ENCODE measurements at regions not wholly inside any gene's neighbourhood (a gene's known extent, or its start where the extent isn't known, plus 50 kb on each side); places are given as distances from the start of the nearest gene placed in this dataset.

- DNase-seq, result no peak
These were observed 567.6 kb downstream of the KCNJ3 start for GRCh38 chr2:155266109-155266508.

DNA sequence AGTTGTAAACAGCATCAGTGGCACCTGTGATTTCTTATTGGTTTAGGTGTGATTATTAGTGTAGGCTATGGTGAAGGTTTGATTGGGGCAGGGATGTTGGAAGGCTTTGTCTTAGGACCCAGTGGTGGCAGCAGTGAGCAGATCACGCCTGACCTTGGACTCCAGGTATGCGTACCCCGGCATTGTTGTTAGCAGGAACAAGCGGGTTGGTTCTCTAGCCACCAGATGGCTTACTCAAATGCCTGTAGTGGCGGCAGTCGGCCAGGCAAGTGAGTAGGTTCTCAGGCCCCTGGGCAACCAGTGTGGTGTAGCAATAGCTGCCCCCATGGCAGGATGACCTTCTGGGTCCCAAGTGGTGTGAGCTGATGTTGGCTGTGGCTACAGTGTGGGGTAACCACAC, 558.3 kb downstream of the KCNJ3 start:
- no peak for DNase-seq

DNA sequence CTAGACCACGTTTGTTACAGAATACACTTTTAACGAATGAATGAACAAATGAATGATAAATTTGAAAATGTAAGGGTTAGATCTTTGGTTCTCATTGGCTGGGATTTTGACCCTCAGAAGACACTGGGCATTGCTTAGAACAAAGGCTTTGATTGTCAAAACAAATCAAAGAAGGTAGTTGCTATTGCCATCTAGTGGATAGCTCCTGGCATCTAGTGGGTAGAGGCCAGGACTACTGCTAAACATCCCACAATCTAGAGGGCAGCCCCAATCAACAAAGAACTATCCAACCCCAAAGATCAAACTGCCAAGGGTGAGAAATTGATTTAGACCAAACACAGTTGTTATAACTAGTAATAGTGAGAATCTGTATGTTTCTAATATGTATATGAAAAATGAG, 552.3 kb downstream of the KCNJ3 start:
- peak; percentile 1 for DNase-seq

DNA sequence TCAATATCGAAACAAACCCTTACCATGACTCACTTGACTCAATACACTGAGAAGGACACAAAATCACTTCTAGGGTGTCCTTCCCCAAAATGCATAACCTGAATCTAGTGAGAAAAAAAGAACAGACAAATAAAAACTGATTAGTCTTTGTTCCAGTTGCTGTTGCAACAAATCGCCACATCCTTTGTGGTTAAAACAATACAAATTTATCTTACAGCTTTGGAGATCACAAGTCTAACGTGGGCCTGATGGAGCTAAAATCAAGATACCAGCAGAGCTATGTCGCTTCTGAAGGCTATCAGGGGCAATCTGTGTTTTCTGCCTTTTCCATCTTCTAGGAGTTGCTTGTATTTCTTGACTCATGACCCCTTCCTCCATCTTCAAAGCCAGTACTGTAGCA, 541.7 kb downstream of the KCNJ3 start:
- DNase-seq, result no peak

DNA sequence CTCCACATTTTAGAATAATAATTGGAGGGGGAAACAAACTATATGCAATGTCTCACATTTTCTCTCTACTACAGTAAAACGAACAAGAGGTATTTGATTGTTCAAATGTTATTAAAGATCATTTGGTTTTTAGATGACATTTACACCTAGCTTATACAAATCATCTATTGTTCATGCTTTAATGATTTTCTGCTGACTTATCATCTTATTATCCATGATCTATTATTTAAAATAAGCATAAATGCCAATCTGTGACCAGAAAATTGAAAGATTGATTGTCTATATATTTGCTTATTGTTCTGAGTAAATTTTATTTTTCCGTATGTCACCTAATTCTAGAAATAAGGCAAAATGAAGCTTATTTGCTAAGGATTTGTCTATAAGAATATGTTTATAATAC, 537.2 kb downstream of the KCNJ3 start:
- DNase-seq, result no peak

GRCh38 chr2:155223781-155224406, 525.4 kb downstream of the KCNJ3 start:
- peak; percentile 47 for DNase-seq

GRCh38 chr2:155218945-155219344, 520.5 kb downstream of the KCNJ3 start:
- no peak for DNase-seq

DNA sequence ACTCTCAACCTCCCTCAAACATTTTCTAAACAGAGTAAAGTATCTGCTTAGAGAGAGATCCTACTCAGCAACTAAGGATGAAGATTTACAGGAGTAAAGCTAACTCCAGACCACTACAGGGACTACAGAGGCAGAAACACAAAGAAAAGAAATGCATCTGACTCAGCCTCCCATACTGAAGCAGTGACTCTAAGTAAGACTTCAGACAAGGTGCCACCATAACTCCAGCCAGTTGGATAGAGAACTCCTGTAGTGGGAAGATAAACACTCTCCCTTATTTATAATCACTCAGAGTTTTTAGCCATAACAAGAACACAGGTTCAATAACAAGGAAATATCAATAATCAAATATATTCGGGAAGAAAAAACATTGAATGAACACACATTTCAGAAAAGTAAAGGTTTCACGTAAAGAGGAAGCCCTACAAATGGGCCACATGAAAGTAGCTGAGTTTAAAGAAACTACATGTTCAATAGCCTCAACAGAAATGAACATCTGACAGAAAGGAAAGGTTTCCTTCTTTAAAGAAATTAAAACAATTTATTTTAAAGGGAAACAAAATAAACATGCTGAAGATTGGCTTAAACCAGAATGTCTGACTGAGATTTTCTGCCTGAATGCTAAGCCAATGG, 519.9 kb downstream of the KCNJ3 start:
- no peak for DNase-seq

DNA sequence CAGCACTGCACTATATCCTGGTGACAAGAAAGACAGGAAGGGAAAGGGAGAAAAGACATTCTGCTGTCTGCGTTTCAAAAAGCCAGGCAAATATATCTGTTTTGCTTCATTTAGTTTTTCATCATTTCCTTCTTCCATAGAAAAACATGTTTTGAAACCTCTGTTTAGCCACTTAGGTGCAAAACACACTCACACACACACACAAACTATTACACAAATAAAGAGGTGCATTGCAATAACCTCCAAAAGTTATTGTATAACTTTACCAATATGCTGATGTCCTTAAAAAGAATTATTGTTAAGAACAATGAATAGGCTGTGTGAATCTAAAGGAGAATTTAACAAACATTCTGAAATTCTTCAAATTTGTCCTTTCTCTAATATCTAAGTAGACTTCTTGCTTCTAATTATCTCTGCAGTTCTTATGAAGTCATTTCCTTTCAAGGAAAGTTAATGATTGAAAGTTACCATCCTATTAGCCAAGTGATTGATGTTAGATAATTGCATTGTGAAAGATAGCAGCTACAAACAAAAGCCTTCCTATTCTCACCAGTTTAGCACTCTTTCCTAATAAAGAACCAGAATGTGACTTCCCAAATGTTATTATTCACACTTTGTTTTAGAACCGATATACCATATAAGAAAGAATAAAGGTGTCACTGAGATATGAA, 516.7 kb downstream of the KCNJ3 start:
- no peak for DNase-seq

GRCh38 chr2:155209696-155210450, 511.4 kb downstream of the KCNJ3 start:
- DNase-seq, result no peak

DNA sequence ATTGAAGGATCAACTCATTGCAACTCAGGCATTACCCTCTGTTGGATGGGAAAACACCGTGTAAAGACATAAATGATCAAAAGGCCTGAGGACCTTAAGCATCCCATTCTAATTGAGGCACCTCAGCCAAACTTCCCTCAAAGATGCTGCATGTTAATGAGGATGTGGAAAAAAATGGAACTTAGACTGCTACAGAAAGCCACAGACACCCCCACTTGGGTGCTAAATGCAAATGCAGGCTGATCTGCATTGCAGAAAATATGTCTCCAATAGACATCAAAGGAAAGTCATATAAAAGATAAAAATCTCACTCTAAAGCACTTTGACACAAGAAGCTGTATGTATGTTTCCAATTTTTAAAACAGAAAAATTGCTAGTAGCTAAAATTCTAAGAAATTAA, 504.7 kb downstream of the KCNJ3 start:
- no peak for DNase-seq

GRCh38 chr2:155200753-155201152, 502.3 kb downstream of the KCNJ3 start:
- no peak for DNase-seq

DNA sequence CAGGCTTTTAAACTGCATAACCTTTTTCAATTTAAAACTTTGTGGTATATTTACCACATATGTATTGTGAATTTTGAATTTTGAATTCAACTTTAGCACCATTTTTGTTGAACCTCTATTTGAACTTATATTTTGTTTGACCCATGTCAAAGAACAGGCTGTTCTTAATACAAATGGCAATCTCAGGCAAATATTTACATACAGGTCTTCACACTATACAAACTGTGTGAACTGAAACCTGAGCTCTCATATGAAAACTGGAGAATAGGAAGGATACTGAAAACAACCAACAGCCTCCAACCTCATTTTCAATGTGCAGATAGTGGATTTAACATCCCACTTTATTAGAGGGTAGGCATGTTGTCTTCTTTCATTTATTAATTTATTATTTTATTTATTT, 491.8 kb downstream of the KCNJ3 start:
- DNase-seq, result no peak

DNA sequence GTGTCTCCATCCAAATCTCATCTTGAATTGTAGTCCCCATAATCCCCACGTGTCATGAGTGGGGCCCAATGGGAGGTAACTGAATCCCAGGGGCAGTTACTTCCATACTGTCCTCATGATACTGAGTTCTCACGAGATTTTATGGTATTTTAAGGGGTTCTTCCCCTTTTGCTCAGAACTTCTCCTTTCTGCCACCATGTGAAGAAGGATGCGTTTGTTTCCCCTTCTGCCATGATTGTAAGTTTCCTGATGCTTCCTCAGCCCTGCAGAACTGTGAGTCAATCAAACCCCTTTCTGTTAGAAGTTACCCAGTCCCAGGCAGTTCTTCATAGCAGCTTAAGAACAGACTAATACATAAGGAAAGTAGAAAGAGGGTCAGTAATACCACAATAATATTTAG, 480.4 kb downstream of the KCNJ3 start:
- no peak for DNase-seq

GRCh38 chr2:155176345-155176744, 477.9 kb downstream of the KCNJ3 start:
- DNase-seq, result no peak

DNA sequence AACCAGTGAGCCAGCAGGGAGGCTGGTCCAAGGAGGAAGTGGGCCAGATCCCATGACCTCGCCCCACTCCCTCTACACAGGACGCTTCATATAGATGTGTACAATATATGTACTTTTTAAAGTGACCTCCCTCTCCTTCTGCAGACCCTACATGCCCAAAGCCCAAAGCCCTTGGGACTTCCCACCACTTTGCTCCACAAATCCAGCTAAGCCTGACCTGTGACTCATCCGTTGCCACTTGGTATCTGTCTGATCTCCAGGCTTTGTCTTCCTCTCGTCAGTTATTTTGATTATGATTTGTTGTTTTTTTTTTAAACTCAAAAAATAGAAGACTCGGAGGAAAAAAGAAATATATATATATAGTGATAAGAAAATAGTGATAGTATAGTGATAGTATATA, 470.8 kb downstream of the KCNJ3 start:
- no peak for DNase-seq

DNA sequence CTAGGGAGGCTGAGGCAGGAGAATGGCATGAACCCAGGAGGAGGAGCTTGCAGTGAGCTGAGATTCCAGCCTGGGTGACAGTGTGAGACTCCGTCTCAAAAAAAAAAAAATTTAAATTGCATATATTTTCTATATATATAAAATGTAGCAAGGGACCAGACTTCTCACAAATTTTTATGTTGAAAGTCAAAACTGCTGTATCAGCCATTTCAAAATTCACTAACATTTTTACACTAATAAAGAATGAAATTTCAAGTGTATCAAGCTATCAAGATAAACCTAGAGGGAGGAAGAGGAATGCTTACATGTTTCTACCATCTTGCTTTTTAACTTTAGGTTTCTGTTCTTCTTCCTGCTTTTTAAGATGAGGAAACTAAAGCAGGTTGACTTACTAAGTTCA, 464.0 kb downstream of the KCNJ3 start:
- no peak for DNase-seq

DNA sequence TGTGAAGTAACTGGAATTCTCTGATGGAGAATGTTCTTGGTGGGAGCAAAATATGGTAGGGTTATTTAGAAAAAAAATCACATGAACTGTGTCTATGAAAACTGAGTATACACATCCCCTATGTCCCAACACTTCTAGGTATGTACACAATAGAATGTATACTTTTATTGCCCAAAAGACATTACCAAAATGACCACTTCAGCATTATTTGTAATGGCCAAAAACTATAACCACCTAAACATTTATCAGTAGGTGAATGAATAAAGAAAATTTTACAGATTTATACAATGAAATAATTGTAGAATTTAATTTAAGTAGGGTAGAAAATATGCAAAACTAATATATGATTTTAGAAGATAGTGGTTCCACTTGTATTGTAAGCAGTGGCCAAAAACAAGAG, 462.8 kb downstream of the KCNJ3 start:
- no peak for DNase-seq

GRCh38 chr2:155157711-155158110, 459.2 kb downstream of the KCNJ3 start:
- DNase-seq, result no peak

DNA sequence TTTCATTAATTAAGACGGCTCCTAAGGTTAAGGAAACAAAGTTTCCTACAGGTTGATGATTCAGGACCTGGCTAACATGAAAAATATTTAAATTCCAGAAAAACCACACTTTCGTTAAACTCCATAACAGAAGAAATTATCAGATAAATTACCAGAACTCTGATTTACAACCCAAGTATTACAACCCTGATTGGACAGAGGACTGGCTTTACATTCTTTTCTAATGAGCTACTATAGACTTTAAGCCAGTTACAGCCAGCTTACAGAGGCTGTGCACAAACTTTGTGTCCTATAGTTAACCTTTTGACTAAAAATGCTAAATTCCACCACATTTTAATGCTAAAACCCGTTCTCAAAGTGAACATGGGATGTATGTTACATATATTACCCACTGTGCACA, 458.6 kb downstream of the KCNJ3 start:
- DNase-seq, result no peak

GRCh38 chr2:155151945-155152344, 453.4 kb downstream of the KCNJ3 start:
- no peak for DNase-seq

DNA sequence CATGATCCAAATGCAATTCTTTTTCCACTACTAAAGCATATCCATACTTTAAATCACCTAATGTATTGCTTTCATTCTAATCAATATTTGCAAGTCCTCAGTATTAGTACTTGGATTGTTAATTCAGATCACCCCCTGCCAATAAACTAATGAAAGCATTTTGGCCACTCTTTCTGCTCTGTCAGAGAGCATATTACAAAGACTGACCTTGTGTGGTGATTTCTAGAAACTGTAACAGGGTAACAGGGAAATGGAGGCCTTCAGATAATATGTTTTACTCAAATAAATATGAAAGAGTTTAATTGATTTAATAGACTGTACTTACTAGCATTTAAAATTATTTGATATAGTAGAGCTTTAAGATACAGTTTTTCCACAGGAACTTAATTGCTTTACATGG, 453.0 kb downstream of the KCNJ3 start:
- DNase-seq, result no peak

DNA sequence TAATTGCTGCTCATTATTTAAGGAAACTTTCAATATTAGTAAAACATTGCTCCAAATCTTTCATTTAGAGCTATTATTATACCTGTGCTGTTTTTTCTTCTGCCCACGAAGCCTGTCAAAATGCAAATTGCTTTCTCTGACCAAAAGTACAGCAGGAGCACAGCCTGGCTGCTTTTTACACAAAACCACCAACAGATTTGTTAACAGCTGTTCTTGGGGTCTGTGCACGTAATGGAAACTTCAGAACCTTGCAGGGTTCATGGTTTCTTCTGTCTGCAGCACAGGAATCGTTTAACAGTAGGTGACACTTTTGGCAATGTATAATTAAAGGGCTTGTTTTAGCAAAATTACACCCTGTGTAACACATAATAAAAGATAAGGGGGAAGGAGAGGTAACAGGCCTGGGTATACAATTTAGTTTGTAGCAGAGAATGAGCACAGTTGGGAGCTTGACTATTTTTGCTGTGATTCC, 447.3 kb downstream of the KCNJ3 start:
- DNase-seq, result peak; percentile 3

Measured in tongue (tissue), 1 donor.